ENCODE measurements at regions not wholly inside any gene's neighbourhood (a gene's known extent, or its start where the extent isn't known, plus 50 kb on each side); places are given as distances from the start of the nearest gene placed in this dataset.

DNA sequence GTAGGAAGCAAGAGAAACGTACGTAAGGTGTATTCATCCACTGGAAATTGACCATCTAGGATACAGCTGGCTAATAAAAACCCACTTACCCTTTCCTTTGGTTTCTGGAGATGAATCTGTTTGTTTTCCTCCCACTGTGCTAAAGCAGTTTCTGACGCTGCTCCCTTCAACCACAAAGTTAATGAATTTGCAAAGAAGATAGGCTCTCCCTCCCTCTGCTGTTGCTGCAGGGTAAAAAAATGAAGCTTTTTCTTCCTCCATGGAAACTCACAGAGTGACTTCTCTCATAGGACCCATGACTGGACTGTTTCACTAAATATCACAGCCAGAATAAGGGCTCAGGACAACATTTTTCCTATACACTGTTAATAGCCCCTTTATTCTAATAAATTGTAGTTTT lies 172.1 kb upstream of the LRRN1 start:
- peaks cover 3 to 6% of the 10 kb centered on the region in 2 donors for H3K4me1 ChIP-seq (ENCODE audit: control insufficient read depth in 1 of 2, insufficient read depth in 2 of 2, low read length in 2 of 2)
- H2AFZ ChIP-seq (ENCODE audit: insufficient read depth, low read depth, low read length, poor library complexity, severe bottlenecking), result no peak overlapping the region
- no peaks in the 10 kb centered on the region for H3K36me3 Mint-ChIP-seq
- H3K9me3 Mint-ChIP-seq, result peaks cover 2 to 10% (median 7%) of the 10 kb centered on the region in 7 donors
- H3K36me3 ChIP-seq (replicated peaks in 1 of 2; ENCODE audit: control insufficient read depth in 1 of 2, insufficient read depth in 2 of 2, low read length in 2 of 2), result no peaks in the 10 kb centered on the region
- TF ChIP-seq, protein P1, sequence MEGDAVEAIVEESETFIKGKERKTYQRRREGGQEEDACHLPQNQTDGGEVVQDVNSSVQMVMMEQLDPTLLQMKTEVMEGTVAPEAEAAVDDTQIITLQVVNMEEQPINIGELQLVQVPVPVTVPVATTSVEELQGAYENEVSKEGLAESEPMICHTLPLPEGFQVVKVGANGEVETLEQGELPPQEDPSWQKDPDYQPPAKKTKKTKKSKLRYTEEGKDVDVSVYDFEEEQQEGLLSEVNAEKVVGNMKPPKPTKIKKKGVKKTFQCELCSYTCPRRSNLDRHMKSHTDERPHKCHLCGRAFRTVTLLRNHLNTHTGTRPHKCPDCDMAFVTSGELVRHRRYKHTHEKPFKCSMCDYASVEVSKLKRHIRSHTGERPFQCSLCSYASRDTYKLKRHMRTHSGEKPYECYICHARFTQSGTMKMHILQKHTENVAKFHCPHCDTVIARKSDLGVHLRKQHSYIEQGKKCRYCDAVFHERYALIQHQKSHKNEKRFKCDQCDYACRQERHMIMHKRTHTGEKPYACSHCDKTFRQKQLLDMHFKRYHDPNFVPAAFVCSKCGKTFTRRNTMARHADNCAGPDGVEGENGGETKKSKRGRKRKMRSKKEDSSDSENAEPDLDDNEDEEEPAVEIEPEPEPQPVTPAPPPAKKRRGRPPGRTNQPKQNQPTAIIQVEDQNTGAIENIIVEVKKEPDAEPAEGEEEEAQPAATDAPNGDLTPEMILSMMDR (IDR thresholded peaks at IDR 0.05), result no peak
- H3K9me3 ChIP-seq (replicated peaks in 1 of 2; ENCODE audit: control insufficient read depth in 1 of 2, insufficient read depth in 1 of 2, low read length in 2 of 2), result peaks cover 0 to 5% of the 10 kb centered on the region in 2 donors
- H3K27ac ChIP-seq (ENCODE audit: low read depth in 1 of 2, low read length in 2 of 2), result no peak overlapping the region
- WGBS (ENCODE audit: insufficient coverage), result no CpG with 5 or more reads among the region's 3 CpGs
- no peak overlapping the region for H3K9ac ChIP-seq (ENCODE audit: insufficient read depth, low read length, poor library complexity, severe bottlenecking)
- peaks cover 10 to 17% of the 10 kb centered on the region in 2 donors for H3K27me3 ChIP-seq (ENCODE audit: control insufficient read depth in 2 of 2, insufficient read depth in 2 of 2, low read length in 2 of 2)
- no peak overlapping the region for H3K4me2 ChIP-seq (replicated peaks; ENCODE audit: extremely low read depth, low read length, poor library complexity, severe bottlenecking)
- DNase-seq, result no peak
- no peak overlapping the region for H3K4me3 ChIP-seq (replicated peaks in 1 of 3; ENCODE audit: low read depth in 2 of 3, low read length in 3 of 3)
- no peak overlapping the region for H3K27ac Mint-ChIP-seq
- peaks cover 5% of the 10 kb centered on the region for H3K4me1 Mint-ChIP-seq
- intact Hi-C loops (cut with micrococcal nuclease), result no loop called here
- H3K79me2 ChIP-seq (ENCODE audit: insufficient read depth, low read length), result no peaks in the 10 kb centered on the region
- H3K4me3 Mint-ChIP-seq, result no peak overlapping the region
- H4K20me1 ChIP-seq (ENCODE audit: insufficient read depth, low read length), result no peaks in the 10 kb centered on the region
- H3K27me3 Mint-ChIP-seq (ENCODE audit: low read depth in 3 of 3), result peaks cover 0 to 19% (median 16%) of the 10 kb centered on the region in 3 donors

DNA sequence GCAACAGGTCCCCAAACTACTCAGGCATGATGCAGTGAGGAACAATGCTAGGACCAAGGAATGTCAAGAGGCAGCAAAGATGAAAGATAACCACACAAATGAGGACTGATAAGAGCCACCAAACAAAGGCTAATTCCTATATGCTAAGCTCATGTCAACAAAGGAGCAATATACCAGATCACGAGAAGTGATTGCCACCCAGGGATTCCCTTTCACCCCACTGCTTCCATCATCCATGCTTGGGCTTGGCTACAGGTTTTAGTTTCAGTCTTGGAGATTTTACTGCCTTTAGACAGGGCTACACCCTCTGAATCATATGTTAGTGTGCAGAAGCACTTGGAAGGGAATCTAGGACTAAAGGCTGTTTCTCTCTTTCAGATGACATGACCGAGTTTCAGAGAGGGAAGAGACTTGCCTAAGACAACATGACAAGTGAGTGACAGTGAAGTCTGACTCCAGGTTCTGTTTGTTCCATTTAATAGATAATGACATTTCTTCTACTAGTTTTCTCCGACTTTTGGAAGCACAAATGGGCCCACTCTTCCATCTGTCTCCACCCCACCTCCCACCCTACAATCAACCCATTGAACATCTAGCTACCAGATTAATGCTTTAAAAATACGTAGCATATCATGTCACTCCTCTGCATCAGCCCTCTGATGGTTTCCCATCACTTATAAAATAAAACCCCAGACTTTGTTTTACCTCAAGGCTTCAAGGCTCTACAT lies 173.5 kb upstream of the LRRN1 start:
- peaks cover 0 to 10% of the 10 kb centered on the region in 2 donors for H3K9me3 ChIP-seq (replicated peaks in 1 of 2; ENCODE audit: control insufficient read depth in 1 of 2, insufficient read depth in 1 of 2, low read length in 2 of 2)
- Mint-ChIP-seq H3K4me1 (no peaks in the 10 kb centered on the region), H3K4me3 (no peak overlapping the region), H3K27me3 (ENCODE audit: low read depth in 3 of 3) (peaks cover 5 to 32% (median 25%) of the 10 kb centered on the region in 3 donors), H3K36me3 (no peaks in the 10 kb centered on the region), H3K9me3 (peaks cover 7 to 18% (median 14%) of the 10 kb centered on the region in 7 donors), H3K27ac (no peak overlapping the region)
- no peak overlapping the region for H2AFZ ChIP-seq (ENCODE audit: insufficient read depth, low read depth, low read length, poor library complexity, severe bottlenecking)
- H3K27me3 ChIP-seq (ENCODE audit: control insufficient read depth in 2 of 2, insufficient read depth in 2 of 2, low read length in 2 of 2), result peaks cover 21 to 29% of the 10 kb centered on the region in 2 donors
- H3K4me2 ChIP-seq (replicated peaks; ENCODE audit: extremely low read depth, low read length, poor library complexity, severe bottlenecking), result no peak overlapping the region
- H3K79me2 ChIP-seq (ENCODE audit: insufficient read depth, low read length), result no peaks in the 10 kb centered on the region
- no peak overlapping the region for H3K27ac ChIP-seq (ENCODE audit: low read depth in 1 of 2, low read length in 2 of 2)
- H3K4me3 ChIP-seq (replicated peaks in 1 of 3; ENCODE audit: low read depth in 2 of 3, low read length in 3 of 3), result no peak overlapping the region
- intact Hi-C loops (cut with micrococcal nuclease), result no loop called here
- H3K4me1 ChIP-seq (ENCODE audit: control insufficient read depth in 1 of 2, insufficient read depth in 2 of 2, low read length in 2 of 2), result no peaks in the 10 kb centered on the region
- no peak for DNase-seq
- no peaks in the 10 kb centered on the region for H4K20me1 ChIP-seq (ENCODE audit: insufficient read depth, low read length)
- H3K9ac ChIP-seq (ENCODE audit: insufficient read depth, low read length, poor library complexity, severe bottlenecking), result no peak overlapping the region
- 92% methylated on average over 3 of the region's 4 CpGs for WGBS (ENCODE audit: insufficient coverage)
- TF ChIP-seq, protein P1 (IDR thresholded peaks at IDR 0.05), result no peak
- H3K36me3 ChIP-seq (replicated peaks in 1 of 2; ENCODE audit: control insufficient read depth in 1 of 2, insufficient read depth in 2 of 2, low read length in 2 of 2), result no peaks in the 10 kb centered on the region
